Right cardiac atrium (tissue), 5 donors: ENCODE measurements at regions not wholly inside any gene's neighbourhood (a gene's known extent, or its start where the extent isn't known, plus 50 kb on each side); places are given as distances from the start of the nearest gene placed in this dataset.

Experiments used
- ATAC-seq, 2 donors: fragments of 200-7000 bp; cut with Tn5 transposase; one replicate each; pipeline versions ENCODE4 v1.8.0 to v1.9.1; 2020; ENCODE audit warnings: moderate library complexity in 2 of 2, mild to moderate bottlenecking in 1 of 2
- DNase-seq, 3 donors: peaks; one replicate each; pipeline ENCODE4 v3.0.0-alpha.2; 2020
- H3K27ac ChIP-seq: one replicate; pipeline ENCODE4 v1.5.1; 2013; ENCODE audit warnings: mild to moderate bottlenecking, low read length, control low read depth, moderate library complexity
- H3K27me3 ChIP-seq: one replicate; pipeline ENCODE4 v1.6.1; 2013; ENCODE audit not compliant: control insufficient read depth, insufficient read depth
- H3K4me1 ChIP-seq: one replicate; pipeline ENCODE4 v1.6.1; 2013; ENCODE audit warnings: low read length; ENCODE audit not compliant: control insufficient read depth, insufficient read depth
- H3K4me3 ChIP-seq: one replicate; pipeline ENCODE4 v1.5.1; 2013; ENCODE audit warnings: low read length, control low read depth
- H3K9me3 ChIP-seq: one replicate; pipeline ENCODE4 v1.6.1; 2013; ENCODE audit warnings: low read length; ENCODE audit not compliant: control insufficient read depth
- WGBS: extraction: QIAGEN DNeasy Blood & Tissue Kit; methylation state at CpG from one replicate; pipeline ENCODE4 v1.1.7; 2013; 5-methylcytosine and 5-hydroxymethylcytosine counted together
- intact Hi-C, 4 donors: fragments of 100-400 bp; cut with DNase I; formaldehyde crosslinking; loops; one replicate each; pipeline versions ENCODE4 v1.11.0 to v1.14.0; 2022 to 2023
- donor health status: healthy with polysubstance abuse.
- donor health status: DM: no; HTN: yes; CAD: no.
- donor health status: DM: no; HTN: no; CAD: no.
- donor health status: DM: no; HTN: yes; CAD: no; lungs with severe emphysema.
- donor health status: DM: yes; HTN: yes; CAD: no.

- WGBS = 78% methylated on average over 11 of the region's 11 CpGs
- no peak overlapping the region for H3K27ac ChIP-seq
Measured at GRCh38 chr1:226476648-226477319, 68.9 kb upstream of the PARP1 start.

GRCh38 chr1:226479474-226479873 lies 69.1 kb upstream of the STUM start:
- WGBS = 71% methylated on average over 3 of the region's 3 CpGs

More at GRCh38 chr1:226476648-226477319, 68.9 kb upstream of the PARP1 start:
- Histone ChIP-seq H3K4me3 (no peak overlapping the region), H3K27me3 (no peaks in the 10 kb centered on the region), H3K9me3 (no peaks in the 10 kb centered on the region), H3K4me1 (no peaks in the 10 kb centered on the region)
- no peak for DNase-seq
- ATAC-seq = no peak
- intact Hi-C loops = no loop called here

GRCh38 chr1:226480461-226480860 lies 68.1 kb upstream of the STUM start:
- Histone ChIP-seq H3K9me3 (no peaks in the 10 kb centered on the region), H3K4me3 (no peak overlapping the region), H3K4me1 (no peaks in the 10 kb centered on the region), H3K27me3 (no peaks in the 10 kb centered on the region), H3K27ac (no peak overlapping the region)
- intact Hi-C loops = no loop called here
- ATAC-seq = no peak
- 94% methylated on average over 3 of the region's 3 CpGs for WGBS
- no peak for DNase-seq

More at GRCh38 chr1:226479474-226479873, 69.1 kb upstream of the STUM start:
- intact Hi-C loops = no loop called here
- Histone ChIP-seq H3K4me3 (no peak overlapping the region), H3K27me3 (no peaks in the 10 kb centered on the region), H3K9me3 (no peaks in the 10 kb centered on the region), H3K4me1 (no peaks in the 10 kb centered on the region), H3K27ac (no peak overlapping the region)
- ATAC-seq (no peak), DNase-seq (no peak)

GRCh38 chr1:226481133-226481532 lies 67.4 kb upstream of the STUM start:
- DNase-seq (no peak), ATAC-seq (no peak)
- H3K4me1 ChIP-seq = no peaks in the 10 kb centered on the region
- no peak overlapping the region for H3K4me3 ChIP-seq
- H3K27me3 ChIP-seq = no peaks in the 10 kb centered on the region
- intact Hi-C loops = no loop called here
- WGBS = 68% methylated on average over 4 of the region's 4 CpGs
- no peaks in the 10 kb centered on the region for H3K9me3 ChIP-seq
- no peak overlapping the region for H3K27ac ChIP-seq

GRCh38 chr1:226482196-226482595 lies 66.4 kb upstream of the STUM start:
- WGBS = 68% methylated on average over 6 of the region's 6 CpGs
- Histone ChIP-seq H3K4me3 (no peak overlapping the region), H3K27me3 (no peaks in the 10 kb centered on the region), H3K9me3 (no peaks in the 10 kb centered on the region), H3K4me1 (no peaks in the 10 kb centered on the region), H3K27ac (no peak overlapping the region)
- DNase-seq = peak in 2 of 3 donors; percentile 61
- ATAC-seq = peak in 1 of 2 donors; percentile 58
- intact Hi-C loops = no loop called here

- DNase-seq (no peak), ATAC-seq (no peak)
- 65% methylated on average over 10 of the region's 10 CpGs for WGBS
- H3K27me3 ChIP-seq = no peaks in the 10 kb centered on the region
- H3K4me3 ChIP-seq = no peak overlapping the region
- intact Hi-C loops = no loop called here
- H3K9me3 ChIP-seq = no peaks in the 10 kb centered on the region
- no peak overlapping the region for H3K27ac ChIP-seq
- H3K4me1 ChIP-seq = no peaks in the 10 kb centered on the region
Measured at GRCh38 chr1:226482975-226483700, 65.4 kb upstream of the STUM start.

- H3K27ac ChIP-seq = no peak overlapping the region
- peak; percentile 67 to 85 for ATAC-seq
- no peaks in the 10 kb centered on the region for H3K4me1 ChIP-seq
- intact Hi-C loops = no loop called here
- H3K9me3 ChIP-seq = no peaks in the 10 kb centered on the region
- H3K4me3 ChIP-seq = no peak overlapping the region
- peak; percentile 17 to 63 (median 63) for DNase-seq
- WGBS = 49% methylated on average over 5 of the region's 5 CpGs
- no peaks in the 10 kb centered on the region for H3K27me3 ChIP-seq
Measured at GRCh38 chr1:226485192-226485591, 63.4 kb upstream of the STUM start.

GRCh38 chr1:226486161-226486560 lies 62.4 kb upstream of the STUM start:
- no peaks in the 10 kb centered on the region for H3K9me3 ChIP-seq
- no peak overlapping the region for H3K4me3 ChIP-seq
- WGBS = 40% methylated on average over 1 of the region's 1 CpG
- DNase-seq (no peak), ATAC-seq (no peak)
- intact Hi-C loops = no loop called here
- H3K27ac ChIP-seq = no peak overlapping the region
- H3K4me1 ChIP-seq = no peaks in the 10 kb centered on the region
- H3K27me3 ChIP-seq = no peaks in the 10 kb centered on the region

- intact Hi-C loops = no loop called here
- no peaks in the 10 kb centered on the region for H3K9me3 ChIP-seq
- no peak overlapping the region for H3K27ac ChIP-seq
- ATAC-seq (no peak), DNase-seq (no peak)
- no peaks in the 10 kb centered on the region for H3K27me3 ChIP-seq
- 62% methylated on average over 2 of the region's 2 CpGs for WGBS
- H3K4me1 ChIP-seq = no peaks in the 10 kb centered on the region
- H3K4me3 ChIP-seq = no peak overlapping the region
Measured at GRCh38 chr1:226487921-226488320, 60.6 kb upstream of the STUM start.

GRCh38 chr1:226489718-226490425 lies 58.7 kb upstream of the STUM start:
- intact Hi-C loops = no loop called here
- Histone ChIP-seq H3K4me3 (no peak overlapping the region), H3K4me1 (no peaks in the 10 kb centered on the region), H3K9me3 (no peaks in the 10 kb centered on the region), H3K27ac (no peak overlapping the region), H3K27me3 (no peaks in the 10 kb centered on the region)
- no peak for ATAC-seq
- no peak for DNase-seq
- 85% methylated on average over 9 of the region's 9 CpGs for WGBS

GRCh38 chr1:226490426-226490809 lies 58.1 kb upstream of the STUM start:
- no peak overlapping the region for H3K4me3 ChIP-seq
- DNase-seq (no peak), ATAC-seq (no peak)
- intact Hi-C loops = no loop called here
- H3K9me3 ChIP-seq = no peaks in the 10 kb centered on the region
- 84% methylated on average over 2 of the region's 2 CpGs for WGBS
- H3K27ac ChIP-seq = no peak overlapping the region
- H3K27me3 ChIP-seq = no peaks in the 10 kb centered on the region
- no peaks in the 10 kb centered on the region for H3K4me1 ChIP-seq
